HCT116 (cell line): ENCODE measurements at regions not wholly inside any gene's neighbourhood (a gene's known extent, or its start where the extent isn't known, plus 50 kb on each side); places are given as distances from the start of the nearest gene placed in this dataset.

Experiments
- ATF3 ChIP-seq: IDR thresholded peaks from 2 replicates; pipeline ENCODE4 v1.6.1; 2012
- CBX3 ChIP-seq: IDR thresholded peaks from 2 replicates; pipeline ENCODE4 v1.6.1; 2012; ENCODE audit warnings: low read depth
- CTCF ChIP-seq, 3 experiments: fragments of 200-600 bp in 1 of 3; sonication (generic) in 1 of 3; IDR thresholded peaks in 2 of 3; conservative IDR thresholded peaks in 1 of 3; 2 replicates each; pipeline ENCODE4 v1.5.1; 2012 to 2017; ENCODE audit warnings: low read depth in 2 of 3, low read length in 2 of 3, antibody characterized with exemption in 1 of 3, borderline replicate concordance in 1 of 3, control low read depth in 1 of 3, mild to moderate bottlenecking in 1 of 3, mixed read lengths in 1 of 3, mixed run types in 1 of 3, moderate library complexity in 1 of 3; ENCODE audit not compliant: insufficient read depth in 1 of 3
- ELF1 ChIP-seq: IDR thresholded peaks from 2 replicates; pipeline ENCODE4 v1.6.1; 2012; ENCODE audit warnings: low read depth, borderline replicate concordance
- EZH2 ChIP-seq: fragments of 200-600 bp; sonication (generic); IDR thresholded peaks from 2 replicates; pipeline ENCODE4 v1.6.1; 2017; ENCODE audit warnings: antibody characterized with exemption, mixed run types
- JUND ChIP-seq: IDR thresholded peaks from 2 replicates; pipeline ENCODE4 v1.6.1; 2012
- MAX ChIP-seq: IDR thresholded peaks from 2 replicates; pipeline ENCODE4 v1.6.1; 2012
- POLR2A ChIP-seq: IDR thresholded peaks from 2 replicates; pipeline ENCODE4 v1.7.0; 2011; ENCODE audit warnings: borderline replicate concordance; ENCODE audit not compliant: insufficient read depth, insufficient read length; ENCODE audit errors: extremely low read depth
- REST ChIP-seq: IDR thresholded peaks from 2 replicates; pipeline ENCODE4 v1.6.1; 2012; ENCODE audit warnings: low read depth
- SRF ChIP-seq: IDR thresholded peaks from 2 replicates; pipeline ENCODE4 v1.6.1; 2012; ENCODE audit warnings: low read depth
- TCF7L2 ChIP-seq: IDR thresholded peaks from 2 replicates; pipeline ENCODE4 v1.7.0; 2011; ENCODE audit warnings: borderline replicate concordance, inconsistent platforms; ENCODE audit not compliant: insufficient read depth, insufficient read length; ENCODE audit errors: extremely low read depth
- ZFX ChIP-seq: fragments of 450-650 bp; IDR thresholded peaks from 2 replicates; pipeline ENCODE4 v1.6.1; 2017
- ZNF274 ChIP-seq: fragments of 200-500 bp; sonication (Bioruptor generic); IDR thresholded peaks from 2 replicates; pipeline ENCODE4 v1.6.1; 2014; ENCODE audit warnings: mild to moderate bottlenecking, low read depth, low read length, inconsistent platforms

- TF ChIP-seq REST (no peak), CTCF (IDR thresholded peaks at IDR 0.05 in 2 of 3, conservative IDR thresholded peaks at IDR 0.05 in 1 of 3; ENCODE audit: borderline replicate concordance in 1 of 3, insufficient read depth in 1 of 3, low read depth in 2 of 3, low read length in 2 of 3) (no peak), ELF1 (no peak), MAX (no peak), CBX3 (no peak), SRF (no peak), JUND (no peak), ATF3 (no peak), POLR2A (no peak), TCF7L2 (no peak), ZNF274 (no peak), EZH2 (no peak), ZFX (no peak)
These were observed 445.7 kb upstream of the TRPC7 start (continued) for GRCh38 chr5:136811086-136811485.
